Stomach (tissue), 8 donors: ENCODE measurements at regions not wholly inside any gene's neighbourhood (a gene's known extent, or its start where the extent isn't known, plus 50 kb on each side); places are given as distances from the start of the nearest gene placed in this dataset.

Source experiments
- DNase-seq, 2 donors: peaks; one replicate each; pipeline versions ENCODE4 v3.0.0 to v3.0.0-alpha.2; 2013 to 2019
- H3K27ac ChIP-seq, 5 donors: fragments of 200-600 bp in 4 of 5; sonication (generic) in 4 of 5; one replicate each; pipeline ENCODE4 v1.5.1; 2013 to 2019; ENCODE audit warnings: mild to moderate bottlenecking in 1 of 5, moderate library complexity in 1 of 5
- H3K27me3 ChIP-seq, 3 donors: fragments of 200-600 bp; sonication (generic); one replicate each; pipeline ENCODE4 v1.5.1; 2017 to 2019; ENCODE audit warnings: mixed run types in 1 of 3
- H3K36me3 ChIP-seq, 4 donors: fragments of 200-600 bp; sonication (generic); 1 replicate in 3 of 4; 2 replicates in 1 of 4; pipeline ENCODE4 v1.5.1; 2016 to 2019
- H3K4me1 ChIP-seq, 4 donors: fragments of 200-600 bp; sonication (generic); one replicate each; pipeline ENCODE4 v1.5.1; 2016 to 2019
- H3K4me3 ChIP-seq, 4 donors: fragments of 200-600 bp; sonication (generic) in 3 of 4; one replicate each; pipeline ENCODE4 v1.5.1; 2016 to 2019; ENCODE audit warnings: mild to moderate bottlenecking in 1 of 4
- H3K9me3 ChIP-seq, 4 donors: fragments of 200-600 bp; sonication (generic); one replicate each; pipeline ENCODE4 v1.5.1; 2016 to 2019
- EP300 ChIP-seq: sonication (generic); formaldehyde crosslinking; IDR thresholded peaks from one replicate; pipeline ENCODE4 v1.6.1; 2017; ENCODE audit warnings: antibody characterized with exemption
- POLR2A ChIP-seq, 4 donors: fragments of 450-650 bp; IDR thresholded peaks; one replicate each; pipeline ENCODE4 v1.6.1; 2016; ENCODE audit warnings: antibody characterized with exemption in 4 of 4, control low read depth in 2 of 4, mild to moderate bottlenecking in 1 of 4, moderate library complexity in 1 of 4
- POLR2AphosphoS5 ChIP-seq, 3 donors: sonication (generic); formaldehyde crosslinking; IDR thresholded peaks; one replicate each; pipeline ENCODE4 v1.6.1; 2016; ENCODE audit warnings: antibody characterized with exemption in 3 of 3
- WGBS, 5 donors: extraction: QIAGEN DNeasy Blood & Tissue Kit in 3 of 5; methylation state at CpG; one replicate each; pipeline versions ENCODE4 v1.1.5 to v1.1.7; 2013 to 2018; 5-methylcytosine and 5-hydroxymethylcytosine counted together
- intact Hi-C: fragments of 100-400 bp; cut with DNase I; formaldehyde crosslinking; loops from one replicate; pipeline ENCODE4 v1.15.1; 2023; ENCODE audit warnings: low total_unique reads
- TF ChIP-seq, protein P1 (sequence below), 7 experiments: fragments of 450-650 bp in 4 of 7; fragments of 200-600 bp in 3 of 7; sonication (generic) in 3 of 7; IDR thresholded peaks; one replicate each; pipeline ENCODE4 v1.5.1; 2016 to 2019; ENCODE audit warnings: antibody characterized with exemption in 7 of 7, control low read depth in 2 of 7, mild to moderate bottlenecking in 1 of 7
- donor health status: healthy with polysubstance abuse.
- donor health status: Bipolar disorder and iron deficiency.
- donor health status: healthy.

GRCh38 chr10:4202938-4203337, 417.9 kb upstream of the KLF6 start:
- no peaks in the 10 kb centered on the region for H3K36me3 ChIP-seq
- H3K4me3 ChIP-seq = no peak overlapping the region
- no peaks in the 10 kb centered on the region for H3K27me3 ChIP-seq
- H3K4me1 ChIP-seq = peaks cover 0 to 5% (median 0%) of the 10 kb centered on the region in 4 donors
- WGBS, 5 donors = 40 to 81% (median 58%) methylated on average over 1 of the region's 1 CpG
- H3K27ac ChIP-seq = no peak overlapping the region
- no peaks in the 10 kb centered on the region for H3K9me3 ChIP-seq
- intact Hi-C loops = no loop called here
- DNase-seq = no peak
- TF ChIP-seq, protein P1, sequence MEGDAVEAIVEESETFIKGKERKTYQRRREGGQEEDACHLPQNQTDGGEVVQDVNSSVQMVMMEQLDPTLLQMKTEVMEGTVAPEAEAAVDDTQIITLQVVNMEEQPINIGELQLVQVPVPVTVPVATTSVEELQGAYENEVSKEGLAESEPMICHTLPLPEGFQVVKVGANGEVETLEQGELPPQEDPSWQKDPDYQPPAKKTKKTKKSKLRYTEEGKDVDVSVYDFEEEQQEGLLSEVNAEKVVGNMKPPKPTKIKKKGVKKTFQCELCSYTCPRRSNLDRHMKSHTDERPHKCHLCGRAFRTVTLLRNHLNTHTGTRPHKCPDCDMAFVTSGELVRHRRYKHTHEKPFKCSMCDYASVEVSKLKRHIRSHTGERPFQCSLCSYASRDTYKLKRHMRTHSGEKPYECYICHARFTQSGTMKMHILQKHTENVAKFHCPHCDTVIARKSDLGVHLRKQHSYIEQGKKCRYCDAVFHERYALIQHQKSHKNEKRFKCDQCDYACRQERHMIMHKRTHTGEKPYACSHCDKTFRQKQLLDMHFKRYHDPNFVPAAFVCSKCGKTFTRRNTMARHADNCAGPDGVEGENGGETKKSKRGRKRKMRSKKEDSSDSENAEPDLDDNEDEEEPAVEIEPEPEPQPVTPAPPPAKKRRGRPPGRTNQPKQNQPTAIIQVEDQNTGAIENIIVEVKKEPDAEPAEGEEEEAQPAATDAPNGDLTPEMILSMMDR (IDR thresholded peaks at IDR 0.05) = no peak
- TF ChIP-seq POLR2A (IDR thresholded peaks at IDR 0.05) (no peak), EP300 (no peak), POLR2AphosphoS5 (IDR thresholded peaks at IDR 0.05) (no peak)

DNA sequence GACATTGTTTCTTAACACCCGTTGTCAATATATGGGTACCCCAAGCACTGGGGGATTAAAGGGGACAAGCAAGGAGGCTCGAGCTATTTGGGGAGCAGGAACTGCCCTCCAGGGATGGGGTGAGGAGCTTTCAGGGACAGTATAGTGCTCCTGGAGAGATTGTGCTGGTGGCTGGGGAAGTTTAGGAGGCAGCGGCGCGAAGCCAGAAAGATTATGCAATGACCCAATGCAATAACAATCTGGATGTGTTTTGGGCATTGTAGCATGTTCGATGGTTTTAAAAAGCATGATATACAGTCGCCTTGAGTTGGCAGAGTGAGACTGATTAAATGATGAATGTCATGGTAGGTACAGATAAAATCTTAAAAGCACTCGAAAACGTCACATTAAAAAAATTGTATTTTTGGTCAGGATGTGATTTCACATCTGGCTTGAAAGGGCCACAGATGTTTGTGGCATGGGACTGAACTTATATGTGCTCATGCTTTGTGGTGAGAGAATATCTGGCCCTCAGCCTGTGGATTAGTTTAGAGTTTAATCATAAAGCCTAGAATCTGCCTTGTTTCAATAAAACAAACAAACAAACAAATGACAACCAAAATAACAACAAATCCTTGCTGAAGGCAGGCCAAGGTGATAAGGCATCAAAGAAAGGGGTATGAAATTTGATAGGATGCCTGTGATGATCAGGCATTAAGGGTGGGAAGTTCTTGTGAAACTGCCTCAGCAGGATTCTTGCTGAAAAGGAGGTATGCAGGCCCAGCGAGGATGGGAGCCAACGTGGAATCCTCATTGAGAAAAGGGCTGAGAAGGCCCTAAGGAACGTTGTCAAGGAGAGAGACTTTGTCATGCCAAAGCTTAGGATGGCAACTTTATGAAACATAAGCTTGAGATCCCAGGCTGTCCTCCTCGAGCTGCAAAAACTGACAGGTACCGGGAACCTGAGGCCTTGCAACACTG, 417.1 kb upstream of the KLF6 start:
- intact Hi-C loops = no loop called here
- Histone ChIP-seq H3K9me3 (no peaks in the 10 kb centered on the region), H3K27ac (no peak overlapping the region), H3K36me3 (no peaks in the 10 kb centered on the region), H3K4me3 (no peak overlapping the region), H3K4me1 (peaks cover 0 to 13% (median 3%) of the 10 kb centered on the region in 4 donors), H3K27me3 (no peaks in the 10 kb centered on the region)
- 72 to 85% (median 84%) methylated on average over 14 of the region's 14 CpGs for WGBS, 5 donors
- DNase-seq = no peak
- TF ChIP-seq EP300 (no peak), POLR2A (IDR thresholded peaks at IDR 0.05) (no peak), POLR2AphosphoS5 (IDR thresholded peaks at IDR 0.05) (no peak)
- TF ChIP-seq, protein P1 (IDR thresholded peaks at IDR 0.05) = no peak

DNA sequence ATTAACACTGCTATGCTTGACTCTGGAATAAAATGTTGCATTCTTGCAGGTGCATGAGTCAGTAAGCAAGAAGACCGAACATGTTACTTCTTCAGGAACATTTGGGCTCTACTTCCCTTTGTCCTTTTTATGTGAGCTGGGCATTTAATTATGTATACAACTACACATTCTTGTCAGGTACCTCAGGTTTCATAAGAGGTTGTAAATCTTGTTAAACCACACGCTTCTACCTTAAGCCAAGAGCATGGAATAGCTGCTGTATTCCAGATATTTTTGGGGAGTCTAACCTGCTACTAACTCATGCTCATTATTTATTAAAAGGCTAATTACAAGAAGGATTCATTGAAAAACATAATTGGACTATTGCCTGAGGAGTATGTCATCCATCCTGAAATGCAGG, 414.2 kb upstream of the KLF6 start:
- 84 to 96% (median 93%) methylated on average over 2 of the region's 2 CpGs for WGBS, 5 donors
- DNase-seq = no peak
- Histone ChIP-seq H3K36me3 (no peaks in the 10 kb centered on the region), H3K9me3 (no peaks in the 10 kb centered on the region), H3K27ac (no peak overlapping the region), H3K27me3 (no peaks in the 10 kb centered on the region), H3K4me1 (peaks cover 0 to 22% (median 11%) of the 10 kb centered on the region in 4 donors), H3K4me3 (no peak overlapping the region)
- intact Hi-C loops = no loop called here
- TF ChIP-seq POLR2AphosphoS5 (IDR thresholded peaks at IDR 0.05) (no peak), EP300 (no peak), POLR2A (IDR thresholded peaks at IDR 0.05) (no peak)
- TF ChIP-seq, protein P1 (IDR thresholded peaks at IDR 0.05) = no peak

GRCh38 chr10:4198216-4198615, 413.2 kb upstream of the KLF6 start:
- no peak for DNase-seq
- Histone ChIP-seq H3K4me1 (peaks cover 0 to 22% (median 11%) of the 10 kb centered on the region in 4 donors), H3K27ac (peak overlapping the region in 1 of 5 donors; percentile 74), H3K9me3 (no peaks in the 10 kb centered on the region), H3K4me3 (no peak overlapping the region), H3K27me3 (no peaks in the 10 kb centered on the region), H3K36me3 (no peaks in the 10 kb centered on the region)
- TF ChIP-seq, protein P1 (IDR thresholded peaks at IDR 0.05) = no peak
- TF ChIP-seq EP300 (no peak), POLR2AphosphoS5 (IDR thresholded peaks at IDR 0.05) (no peak), POLR2A (IDR thresholded peaks at IDR 0.05) (no peak)
- 76 to 82% (median 80%) methylated on average over 5 of the region's 5 CpGs for WGBS, 5 donors
- intact Hi-C loops = no loop called here
